Sigmoid colon (tissue), 4 donors: ENCODE measurements at regions not wholly inside any gene's neighbourhood (a gene's known extent, or its start where the extent isn't known, plus 50 kb on each side); places are given as distances from the start of the nearest gene placed in this dataset.

ENCODE experiments used
- CTCF ChIP-seq, 4 experiments: fragments of 450-650 bp in 3 of 4; fragments of 200-600 bp in 1 of 4; IDR thresholded peaks; one replicate each; pipeline ENCODE4 v1.5.1; 2016 to 2019; ENCODE audit warnings: antibody characterized with exemption in 4 of 4, mild to moderate bottlenecking in 3 of 4, moderate library complexity in 2 of 4
- EP300 ChIP-seq, 4 donors: sonication (generic); formaldehyde crosslinking; IDR thresholded peaks; one replicate each; pipeline ENCODE4 v1.6.1; 2017; ENCODE audit warnings: antibody characterized with exemption in 4 of 4
- POLR2A ChIP-seq, 2 donors: fragments of 450-650 bp; IDR thresholded peaks; one replicate each; pipeline ENCODE4 v1.6.1; 2016; ENCODE audit warnings: antibody characterized with exemption in 2 of 2, mild to moderate bottlenecking in 2 of 2, moderate library complexity in 2 of 2
- POLR2AphosphoS5 ChIP-seq, 4 donors: sonication (generic); formaldehyde crosslinking; IDR thresholded peaks; one replicate each; pipeline ENCODE4 v1.6.1; 2017; ENCODE audit warnings: antibody characterized with exemption in 4 of 4

GRCh38 chr1:38505944-38506343 is 353.6 kb downstream of the RRAGC start:
- no peak for TF ChIP-seq EP300 (IDR thresholded peaks at IDR 0.05)
- no peak for TF ChIP-seq CTCF (IDR thresholded peaks at IDR 0.05)
- TF ChIP-seq POLR2AphosphoS5 (IDR thresholded peaks at IDR 0.05) = no peak
- no peak for TF ChIP-seq POLR2A (IDR thresholded peaks at IDR 0.05)
